GM13976 (cell line): ENCODE measurements at regions not wholly inside any gene's neighbourhood (a gene's known extent, or its start where the extent isn't known, plus 50 kb on each side); places are given as distances from the start of the nearest gene placed in this dataset.

Experiments used
- DNase-seq: peaks from one replicate; pipeline ENCODE4 v3.0.0; 2012; ENCODE audit warnings: low spot score
- CTCF ChIP-seq: IDR thresholded peaks from 2 replicates; pipeline ENCODE4 v1.5.1; 2012; ENCODE audit warnings: borderline replicate concordance, mild to moderate bottlenecking; ENCODE audit not compliant: insufficient read depth; ENCODE audit errors: extremely low read depth, missing control alignments, control extremely low read depth
- in situ Hi-C: fragments of 300-500 bp; cut with MboI; formaldehyde crosslinking; loops from one replicate; pipeline ENCODE4 v1.12.0; 2022; ENCODE audit warnings: low sequenced_read_pairs, mixed read lengths, inconsistent platforms; ENCODE audit not compliant: unreplicated experiment

- no peak for DNase-seq
- in situ Hi-C loops, result no loop called here
- no peak for TF ChIP-seq CTCF
Measured at GRCh38 chr20:60073086-60073485, 114.9 kb downstream of the CDH26 start.

- no peak for TF ChIP-seq CTCF
- in situ Hi-C loops, result no loop called here
- DNase-seq, result no peak
Measured at GRCh38 chr20:60073504-60073903, 115.3 kb downstream of the CDH26 start.

GRCh38 chr20:60074276-60074675 lies 116.1 kb downstream of the CDH26 start:
- DNase-seq, result no peak
- in situ Hi-C loops, result no loop called here
- TF ChIP-seq CTCF, result no peak

- no peak for DNase-seq
- no peak for TF ChIP-seq CTCF
- in situ Hi-C loops, result no loop called here
Measured at GRCh38 chr20:60078351-60079250, 120.4 kb downstream of the CDH26 start.

GRCh38 chr20:60080401-60080800 lies 122.2 kb downstream of the CDH26 start:
- no peak for TF ChIP-seq CTCF
- in situ Hi-C loops, result no loop called here
- no peak for DNase-seq

- no peak for DNase-seq
- TF ChIP-seq CTCF, result no peak
- in situ Hi-C loops, result no loop called here
Measured at GRCh38 chr20:60085551-60086132, 127.4 kb downstream of the CDH26 start.
